ENCODE measurements at regions not wholly inside any gene's neighbourhood (a gene's known extent, or its start where the extent isn't known, plus 50 kb on each side); places are given as distances from the start of the nearest gene placed in this dataset.

- no peak for TF ChIP-seq CTCF (IDR thresholded peaks at IDR 0.05; ENCODE audit: low read length)
- no peak for TF ChIP-seq EZH2 (optimal IDR thresholded peaks at IDR 0.05; ENCODE audit: low read depth, low read length)
Measured at GRCh38 chr18:2040279-2040678, 531.0 kb downstream of the METTL4 start.
